SK-N-SH treated with all-trans-retinoic acid at 6 μM for 48 hours (cell line): ENCODE measurements at regions not wholly inside any gene's neighbourhood (a gene's known extent, or its start where the extent isn't known, plus 50 kb on each side); places are given as distances from the start of the nearest gene placed in this dataset.

Source experiments
- ATAC-seq: fragments of 200-7000 bp; cut with Tn5 transposase; 3 replicates; pipeline ENCODE4 v1.9.1; 2020; ENCODE audit warnings: mild to moderate bottlenecking, moderate library complexity
- ARNTL ChIP-seq: fragments of 450-650 bp; formaldehyde crosslinking; IDR thresholded peaks from 2 replicates; pipeline ENCODE4 v1.5.0; 2020; ENCODE audit warnings: low read depth, mild to moderate bottlenecking, moderate library complexity, borderline replicate concordance
- BACH2 ChIP-seq: fragments of 250-450 bp; sonication (Bioruptor Pico); IDR thresholded peaks from 2 replicates; pipeline ENCODE4 v1.9.0; 2021; ENCODE audit warnings: mild to moderate bottlenecking, borderline replicate concordance
- CSDC2 ChIP-seq: fragments of 250-450 bp; sonication (Bioruptor Pico); IDR thresholded peaks from 2 replicates; pipeline ENCODE4 v1.5.0; 2020; ENCODE audit warnings: mild to moderate bottlenecking, moderate library complexity
- ESRRG ChIP-seq: fragments of 250-450 bp; sonication (Bioruptor Pico); IDR thresholded peaks from 2 replicates; pipeline ENCODE4 v1.6.1; 2021; ENCODE audit warnings: mild to moderate bottlenecking
- GLIS3 ChIP-seq: fragments of 250-450 bp; sonication (Bioruptor Pico); IDR thresholded peaks from 2 replicates; pipeline ENCODE4 v1.5.0; 2020; ENCODE audit warnings: mild to moderate bottlenecking, moderate library complexity
- ISL1 ChIP-seq: fragments of 250-450 bp; sonication (Bioruptor Pico); IDR thresholded peaks from 2 replicates; pipeline ENCODE4 v2.1.2; 2022; ENCODE audit warnings: mild to moderate bottlenecking, moderate library complexity
- OSR1 ChIP-seq: fragments of 250-450 bp; sonication (Bioruptor Pico); IDR thresholded peaks from 2 replicates; pipeline ENCODE4 v1.8.0; 2022; ENCODE audit warnings: moderate library complexity, mild to moderate bottlenecking, inconsistent platforms
- POU6F1 ChIP-seq: fragments of 250-450 bp; sonication (Bioruptor Pico); IDR thresholded peaks from 2 replicates; pipeline ENCODE4 v1.8.0; 2021; ENCODE audit warnings: low read depth, mild to moderate bottlenecking, moderate library complexity, borderline replicate concordance
- PPARA ChIP-seq: fragments of 250-450 bp; sonication (Bioruptor Pico); IDR thresholded peaks from 2 replicates; pipeline ENCODE4 v1.5.0; 2020; ENCODE audit warnings: mild to moderate bottlenecking, borderline replicate concordance
- SNAI2 ChIP-seq: fragments of 250-450 bp; sonication (Bioruptor Pico); IDR thresholded peaks from 2 replicates; pipeline ENCODE4 v1.5.0; 2020; ENCODE audit warnings: mild to moderate bottlenecking, moderate library complexity
- TCF4 ChIP-seq: fragments of 250-450 bp; sonication (Bioruptor Pico); IDR thresholded peaks from 2 replicates; pipeline ENCODE4 v1.8.0; 2021; ENCODE audit warnings: mild to moderate bottlenecking, moderate library complexity, borderline replicate concordance
- TOX ChIP-seq: fragments of 250-450 bp; sonication (Bioruptor Pico); IDR thresholded peaks from 2 replicates; pipeline ENCODE4 v1.8.0; 2021; ENCODE audit warnings: mild to moderate bottlenecking, moderate library complexity, borderline replicate concordance
- ZC3H10 ChIP-seq: fragments of 250-450 bp; sonication (Bioruptor Pico); IDR thresholded peaks from 2 replicates; pipeline ENCODE4 v1.5.1; 2021; ENCODE audit warnings: mild to moderate bottlenecking, moderate library complexity
- ZFP3 ChIP-seq: fragments of 250-450 bp; sonication (Bioruptor Pico); IDR thresholded peaks from 2 replicates; pipeline ENCODE4 v1.5.0; 2020; ENCODE audit warnings: mild to moderate bottlenecking, moderate library complexity
- ZFP30 ChIP-seq: fragments of 450-650 bp; formaldehyde crosslinking; IDR thresholded peaks from 2 replicates; pipeline ENCODE4 v1.5.0; 2022; ENCODE audit warnings: mild to moderate bottlenecking, moderate library complexity
- ZNF565 ChIP-seq: fragments of 450-650 bp; formaldehyde crosslinking; conservative IDR thresholded peaks from 2 replicates; pipeline ENCODE4 v1.5.0; 2020; ENCODE audit warnings: low read depth, mild to moderate bottlenecking, moderate library complexity
- ZNF70 ChIP-seq: fragments of 450-650 bp; formaldehyde crosslinking; IDR thresholded peaks from 2 replicates; pipeline ENCODE4 v1.5.0; 2020; ENCODE audit warnings: mild to moderate bottlenecking, moderate library complexity
- ZNF8 ChIP-seq: fragments of 450-650 bp; formaldehyde crosslinking; IDR thresholded peaks from 2 replicates; pipeline ENCODE4 v1.5.0; 2020; ENCODE audit warnings: mild to moderate bottlenecking, moderate library complexity
- TF ChIP-seq, protein P1 (sequence below): fragments of 250-450 bp; sonication (Bioruptor Pico); IDR thresholded peaks from 2 replicates; pipeline ENCODE4 v1.5.0; 2020; ENCODE audit warnings: mild to moderate bottlenecking, moderate library complexity
- TF ChIP-seq, protein P2 (sequence below): fragments of 250-450 bp; sonication (Bioruptor Pico); IDR thresholded peaks from 2 replicates; pipeline ENCODE4 v1.8.0; 2020; ENCODE audit warnings: mild to moderate bottlenecking, moderate library complexity, borderline replicate concordance
- TF ChIP-seq, protein P3 (sequence below): fragments of 250-450 bp; sonication (Bioruptor Pico); IDR thresholded peaks from 2 replicates; pipeline ENCODE4 v1.5.1; 2020; ENCODE audit warnings: low read depth, mild to moderate bottlenecking, moderate library complexity
- TF ChIP-seq, protein P4 (sequence below): fragments of 250-450 bp; sonication (Bioruptor Pico); IDR thresholded peaks from 2 replicates; pipeline ENCODE4 v1.5.1; 2021; ENCODE audit warnings: mild to moderate bottlenecking, moderate library complexity

- TF ChIP-seq OSR1 (CRISPR knock-in tag) (no peak), ESRRG (no peak), BACH2 (no peak), TOX (CRISPR knock-in tag) (no peak), CSDC2 (no peak), ZFP3 (CRISPR knock-in tag) (no peak)
- TF ChIP-seq, all 23 proteins: peak for 0
Measured at GRCh38 chr4:143281507-143282190, 55.0 kb upstream of the GAB1 start (continued).

- no peak for ATAC-seq
- no peak for TF ChIP-seq OSR1 (CRISPR knock-in tag)
- peak; percentile 49 for TF ChIP-seq ISL1 (CRISPR knock-in tag)
- TF ChIP-seq, protein P1, sequence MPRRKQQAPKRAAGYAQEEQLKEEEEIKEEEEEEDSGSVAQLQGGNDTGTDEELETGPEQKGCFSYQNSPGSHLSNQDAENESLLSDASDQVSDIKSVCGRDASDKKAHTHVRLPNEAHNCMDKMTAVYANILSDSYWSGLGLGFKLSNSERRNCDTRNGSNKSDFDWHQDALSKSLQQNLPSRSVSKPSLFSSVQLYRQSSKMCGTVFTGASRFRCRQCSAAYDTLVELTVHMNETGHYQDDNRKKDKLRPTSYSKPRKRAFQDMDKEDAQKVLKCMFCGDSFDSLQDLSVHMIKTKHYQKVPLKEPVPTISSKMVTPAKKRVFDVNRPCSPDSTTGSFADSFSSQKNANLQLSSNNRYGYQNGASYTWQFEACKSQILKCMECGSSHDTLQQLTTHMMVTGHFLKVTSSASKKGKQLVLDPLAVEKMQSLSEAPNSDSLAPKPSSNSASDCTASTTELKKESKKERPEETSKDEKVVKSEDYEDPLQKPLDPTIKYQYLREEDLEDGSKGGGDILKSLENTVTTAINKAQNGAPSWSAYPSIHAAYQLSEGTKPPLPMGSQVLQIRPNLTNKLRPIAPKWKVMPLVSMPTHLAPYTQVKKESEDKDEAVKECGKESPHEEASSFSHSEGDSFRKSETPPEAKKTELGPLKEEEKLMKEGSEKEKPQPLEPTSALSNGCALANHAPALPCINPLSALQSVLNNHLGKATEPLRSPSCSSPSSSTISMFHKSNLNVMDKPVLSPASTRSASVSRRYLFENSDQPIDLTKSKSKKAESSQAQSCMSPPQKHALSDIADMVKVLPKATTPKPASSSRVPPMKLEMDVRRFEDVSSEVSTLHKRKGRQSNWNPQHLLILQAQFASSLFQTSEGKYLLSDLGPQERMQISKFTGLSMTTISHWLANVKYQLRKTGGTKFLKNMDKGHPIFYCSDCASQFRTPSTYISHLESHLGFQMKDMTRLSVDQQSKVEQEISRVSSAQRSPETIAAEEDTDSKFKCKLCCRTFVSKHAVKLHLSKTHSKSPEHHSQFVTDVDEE (CRISPR knock-in tag), result no peak; the same call in 1 of the 2 replicates
- no peak for TF ChIP-seq POU6F1
- TF ChIP-seq TCF4, result 0 out of 2 replicates have a peak, but pooled peaks have one; percentile 39
- TF ChIP-seq, protein P2, sequence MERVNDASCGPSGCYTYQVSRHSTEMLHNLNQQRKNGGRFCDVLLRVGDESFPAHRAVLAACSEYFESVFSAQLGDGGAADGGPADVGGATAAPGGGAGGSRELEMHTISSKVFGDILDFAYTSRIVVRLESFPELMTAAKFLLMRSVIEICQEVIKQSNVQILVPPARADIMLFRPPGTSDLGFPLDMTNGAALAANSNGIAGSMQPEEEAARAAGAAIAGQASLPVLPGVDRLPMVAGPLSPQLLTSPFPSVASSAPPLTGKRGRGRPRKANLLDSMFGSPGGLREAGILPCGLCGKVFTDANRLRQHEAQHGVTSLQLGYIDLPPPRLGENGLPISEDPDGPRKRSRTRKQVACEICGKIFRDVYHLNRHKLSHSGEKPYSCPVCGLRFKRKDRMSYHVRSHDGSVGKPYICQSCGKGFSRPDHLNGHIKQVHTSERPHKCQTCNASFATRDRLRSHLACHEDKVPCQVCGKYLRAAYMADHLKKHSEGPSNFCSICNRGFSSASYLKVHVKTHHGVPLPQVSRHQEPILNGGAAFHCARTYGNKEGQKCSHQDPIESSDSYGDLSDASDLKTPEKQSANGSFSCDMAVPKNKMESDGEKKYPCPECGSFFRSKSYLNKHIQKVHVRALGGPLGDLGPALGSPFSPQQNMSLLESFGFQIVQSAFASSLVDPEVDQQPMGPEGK, result no peak
Measured at GRCh38 chr4:143282211-143282707, 54.4 kb upstream of the GAB1 start.

- peak; percentile 29 for ATAC-seq
- TF ChIP-seq ZNF565 (CRISPR knock-in tag), result no peak
- no peak for TF ChIP-seq ZNF70 (CRISPR knock-in tag)
- TF ChIP-seq ISL1 (CRISPR knock-in tag), result no peak
- no peak for TF ChIP-seq ZNF8 (CRISPR knock-in tag)
- TF ChIP-seq, protein P3, sequence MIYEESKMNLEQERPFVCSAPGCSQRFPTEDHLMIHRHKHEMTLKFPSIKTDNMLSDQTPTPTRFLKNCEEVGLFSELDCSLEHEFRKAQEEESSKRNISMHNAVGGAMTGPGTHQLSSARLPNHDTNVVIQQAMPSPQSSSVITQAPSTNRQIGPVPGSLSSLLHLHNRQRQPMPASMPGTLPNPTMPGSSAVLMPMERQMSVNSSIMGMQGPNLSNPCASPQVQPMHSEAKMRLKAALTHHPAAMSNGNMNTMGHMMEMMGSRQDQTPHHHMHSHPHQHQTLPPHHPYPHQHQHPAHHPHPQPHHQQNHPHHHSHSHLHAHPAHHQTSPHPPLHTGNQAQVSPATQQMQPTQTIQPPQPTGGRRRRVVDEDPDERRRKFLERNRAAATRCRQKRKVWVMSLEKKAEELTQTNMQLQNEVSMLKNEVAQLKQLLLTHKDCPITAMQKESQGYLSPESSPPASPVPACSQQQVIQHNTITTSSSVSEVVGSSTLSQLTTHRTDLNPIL (CRISPR knock-in tag), result no peak
- TF ChIP-seq ARNTL (CRISPR knock-in tag), result no peak
- TF ChIP-seq TOX (CRISPR knock-in tag), result no peak
- TF ChIP-seq ZFP3 (CRISPR knock-in tag), result no peak
- no peak for TF ChIP-seq OSR1 (CRISPR knock-in tag)
- TF ChIP-seq, protein P4, sequence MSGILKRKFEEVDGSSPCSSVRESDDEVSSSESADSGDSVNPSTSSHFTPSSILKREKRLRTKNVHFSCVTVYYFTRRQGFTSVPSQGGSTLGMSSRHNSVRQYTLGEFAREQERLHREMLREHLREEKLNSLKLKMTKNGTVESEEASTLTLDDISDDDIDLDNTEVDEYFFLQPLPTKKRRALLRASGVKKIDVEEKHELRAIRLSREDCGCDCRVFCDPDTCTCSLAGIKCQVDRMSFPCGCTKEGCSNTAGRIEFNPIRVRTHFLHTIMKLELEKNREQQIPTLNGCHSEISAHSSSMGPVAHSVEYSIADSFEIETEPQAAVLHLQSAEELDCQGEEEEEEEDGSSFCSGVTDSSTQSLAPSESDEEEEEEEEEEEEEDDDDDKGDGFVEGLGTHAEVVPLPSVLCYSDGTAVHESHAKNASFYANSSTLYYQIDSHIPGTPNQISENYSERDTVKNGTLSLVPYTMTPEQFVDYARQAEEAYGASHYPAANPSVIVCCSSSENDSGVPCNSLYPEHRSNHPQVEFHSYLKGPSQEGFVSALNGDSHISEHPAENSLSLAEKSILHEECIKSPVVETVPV, result no peak
- TF ChIP-seq CSDC2, result no peak
- no peak for TF ChIP-seq SNAI2 (CRISPR knock-in tag)
- no peak for TF ChIP-seq ESRRG
- TF ChIP-seq TCF4, result no peak
- TF ChIP-seq PPARA, result no peak
- TF ChIP-seq ZFP30, result no peak
- no peak for TF ChIP-seq GLIS3 (CRISPR knock-in tag)
- TF ChIP-seq, protein P1 (CRISPR knock-in tag), result no peak
- TF ChIP-seq ZC3H10 (CRISPR knock-in tag), result no peak
Measured at GRCh38 chr4:143285696-143286437, 50.8 kb upstream of the GAB1 start.
